Activated CD8-positive, alpha-beta T cell treated with anti-CD3 and anti-CD28 coated beads for 36 hours (primary cell): ENCODE measurements at regions not wholly inside any gene's neighbourhood (a gene's known extent, or its start where the extent isn't known, plus 50 kb on each side); places are given as distances from the start of the nearest gene placed in this dataset.

Experiments used
- ATAC-seq: fragments of 200-7000 bp; cut with Tn5 transposase; one replicate; pipeline ENCODE4 v1.10.0; 2021; ENCODE audit warnings: mild to moderate bottlenecking, moderate library complexity
- CTCF ChIA-PET: fragments of 350-600 bp; sonication (Branson Sonifier 250); formaldehyde crosslinking; loops from one replicate; lab custom pipeline; 2021; ENCODE audit warnings: antibody characterized with exemption; lab: Charles Lee
- POLR2A ChIA-PET: fragments of 350-600 bp; sonication (Branson Sonifier 250); formaldehyde crosslinking; loops from one replicate; lab custom pipeline; 2021; ENCODE audit warnings: antibody characterized with exemption; lab: Charles Lee
- DNase-seq: peaks from one replicate; pipeline ENCODE4 v3.0.0-alpha.2; 2020
- H3K27ac Mint-ChIP-seq: one replicate; pipeline ENCODE4 v1.8.0; 2021; ENCODE audit warnings: mild to moderate bottlenecking, mixed read lengths
- H3K27me3 Mint-ChIP-seq: one replicate; pipeline ENCODE4 v1.8.0; 2021; ENCODE audit warnings: mixed read lengths
- H3K36me3 Mint-ChIP-seq: one replicate; pipeline ENCODE4 v1.8.0; 2021; ENCODE audit warnings: low read depth, mixed read lengths
- H3K4me1 Mint-ChIP-seq: one replicate; pipeline ENCODE4 v1.8.0; 2021; ENCODE audit warnings: low read depth, mixed read lengths
- H3K4me3 Mint-ChIP-seq: one replicate; pipeline ENCODE4 v1.8.0; 2021; ENCODE audit warnings: mild to moderate bottlenecking, moderate library complexity, mixed read lengths
- H3K9me3 Mint-ChIP-seq: one replicate; pipeline ENCODE4 v1.8.0; 2021; ENCODE audit warnings: mixed read lengths
- CTCF ChIP-seq: fragments of 200-600 bp; IDR thresholded peaks from one replicate; pipeline ENCODE4 v1.8.0; 2022; ENCODE audit warnings: antibody characterized with exemption, mild to moderate bottlenecking
- intact Hi-C: fragments of 100-400 bp; cut with micrococcal nuclease; formaldehyde crosslinking; loops from one replicate; pipeline ENCODE4 v1.10.0; 2022

GRCh38 chr14:81942071-81942470 lies 408.4 kb upstream of the SEL1L start:
- Mint-ChIP-seq H3K4me3 (no peak overlapping the region), H3K36me3 (no peaks in the 10 kb centered on the region), H3K27me3 (no peaks in the 10 kb centered on the region), H3K9me3 (no peaks in the 10 kb centered on the region), H3K4me1 (no peaks in the 10 kb centered on the region), H3K27ac (no peak overlapping the region)
- POLR2A ChIA-PET = no interaction called here
- CTCF ChIA-PET = no interaction called here
- intact Hi-C loops = no loop called here
- ATAC-seq (no peak), DNase-seq (no peak)
- no peak for TF ChIP-seq CTCF

GRCh38 chr14:81946375-81946774 lies 412.7 kb upstream of the SEL1L start:
- H3K4me3 Mint-ChIP-seq = no peak overlapping the region
- intact Hi-C loops = no loop called here
- H3K27me3 Mint-ChIP-seq = no peaks in the 10 kb centered on the region
- no peak for DNase-seq
- no peaks in the 10 kb centered on the region for H3K36me3 Mint-ChIP-seq
- H3K9me3 Mint-ChIP-seq = peaks cover 1% of the 10 kb centered on the region
- ChIA-PET CTCF (no interaction called here), POLR2A (no interaction called here)
- H3K4me1 Mint-ChIP-seq = no peaks in the 10 kb centered on the region
- no peak overlapping the region for H3K27ac Mint-ChIP-seq
- TF ChIP-seq CTCF = no peak
- no peak for ATAC-seq

- DNase-seq (no peak), ATAC-seq (no peak)
- intact Hi-C loops = no loop called here
- ChIA-PET CTCF (interaction anchor here (1.1 kb wide), 1 partner anchor 9 kb away, joined by 3 read pairs; no protein-coding TSS in a partner anchor), POLR2A (no interaction called here)
- no peak for TF ChIP-seq CTCF
- no peak overlapping the region for H3K4me3 Mint-ChIP-seq
- H3K36me3 Mint-ChIP-seq = no peaks in the 10 kb centered on the region
- H3K27me3 Mint-ChIP-seq = no peaks in the 10 kb centered on the region
- no peak overlapping the region for H3K27ac Mint-ChIP-seq
- H3K9me3 Mint-ChIP-seq = peaks cover 1% of the 10 kb centered on the region
- H3K4me1 Mint-ChIP-seq = no peaks in the 10 kb centered on the region
These were observed 413.5 kb upstream of the SEL1L start for GRCh38 chr14:81946834-81947798.

- DNase-seq = no peak
- H3K4me1 Mint-ChIP-seq = no peaks in the 10 kb centered on the region
These were observed 419.3 kb upstream of the SEL1L start for GRCh38 chr14:81952917-81953316.

More at GRCh38 chr14:81952917-81953316, 419.3 kb upstream of the SEL1L start:
- ChIA-PET POLR2A (no interaction called here), CTCF (no interaction called here)
- peaks cover 1% of the 10 kb centered on the region for H3K9me3 Mint-ChIP-seq
- no peak overlapping the region for H3K4me3 Mint-ChIP-seq
- intact Hi-C loops = no loop called here
- H3K27ac Mint-ChIP-seq = no peak overlapping the region
- no peak for ATAC-seq
- H3K36me3 Mint-ChIP-seq = no peaks in the 10 kb centered on the region
- TF ChIP-seq CTCF = no peak
- H3K27me3 Mint-ChIP-seq = no peaks in the 10 kb centered on the region
